CD14-positive monocyte (primary cell): ENCODE measurements at regions not wholly inside any gene's neighbourhood (a gene's known extent, or its start where the extent isn't known, plus 50 kb on each side); places are given as distances from the start of the nearest gene placed in this dataset.

Experiments used
- DNase-seq, 3 donors: peaks; one replicate each; pipeline ENCODE4 v3.0.0-alpha.2; 2011 to 2022
- H2AFZ ChIP-seq: 2 replicates; pipeline ENCODE4 v1.6.0; 2012; ENCODE audit warnings: mild to moderate bottlenecking, low read depth, low read length, inconsistent platforms; ENCODE audit not compliant: insufficient read depth, poor library complexity, severe bottlenecking
- H3K27ac ChIP-seq, 2 donors: 1 replicate in 1 of 2; 2 replicates in 1 of 2; pipeline ENCODE4 v1.5.1; 2012 to 2013; ENCODE audit warnings: low read length in 2 of 2, control low read depth in 1 of 2, inconsistent platforms in 1 of 2, low read depth in 1 of 2, mild to moderate bottlenecking in 1 of 2
- H3K27me3 ChIP-seq, 2 donors: one replicate each; pipeline versions ENCODE4 v1.6.0 to v1.6.1; 2011 to 2013; ENCODE audit warnings: low read length in 2 of 2; ENCODE audit not compliant: control insufficient read depth in 2 of 2, insufficient read depth in 2 of 2
- H3K36me3 ChIP-seq, 2 donors: replicated peaks in 1 of 2; 1 replicate in 1 of 2; 2 replicates in 1 of 2; pipeline versions ENCODE4 v1.5.1 to v1.6.1; 2012 to 2013; ENCODE audit warnings: low read length in 2 of 2, control low read depth in 1 of 2, inconsistent platforms in 1 of 2, mild to moderate bottlenecking in 1 of 2; ENCODE audit not compliant: insufficient read depth in 2 of 2, control insufficient read depth in 1 of 2
- H3K4me1 ChIP-seq, 2 donors: 1 replicate in 1 of 2; 2 replicates in 1 of 2; pipeline versions ENCODE4 v1.5.1 to v1.6.1; 2012 to 2013; ENCODE audit warnings: low read length in 2 of 2, control low read depth in 1 of 2, inconsistent platforms in 1 of 2, mild to moderate bottlenecking in 1 of 2, moderate library complexity in 1 of 2; ENCODE audit not compliant: insufficient read depth in 2 of 2, control insufficient read depth in 1 of 2
- H3K4me2 ChIP-seq: replicated peaks from 2 replicates; pipeline ENCODE3; 2012; ENCODE audit warnings: low read length, moderate library complexity, mild to moderate bottlenecking; ENCODE audit not compliant: poor library complexity, severe bottlenecking; ENCODE audit errors: extremely low read depth
- H3K4me3 ChIP-seq, 3 experiments: fragments of 200-600 bp in 1 of 3; sonication (generic) in 1 of 3; replicated peaks in 1 of 3; 1 replicate in 2 of 3; 2 replicates in 1 of 3; pipeline ENCODE4 v1.5.1; 2011 to 2013; ENCODE audit warnings: low read length in 3 of 3, mild to moderate bottlenecking in 3 of 3, control low read depth in 2 of 3, low read depth in 2 of 3, inconsistent platforms in 1 of 3, moderate library complexity in 1 of 3
- H3K79me2 ChIP-seq: 2 replicates; pipeline ENCODE4 v1.6.0; 2012; ENCODE audit warnings: mild to moderate bottlenecking, control low read depth, inconsistent platforms, low read length, moderate library complexity; ENCODE audit not compliant: insufficient read depth
- H3K9ac ChIP-seq: 2 replicates; pipeline ENCODE4 v1.6.0; 2017; ENCODE audit warnings: low read length, mild to moderate bottlenecking; ENCODE audit not compliant: insufficient read depth, poor library complexity, severe bottlenecking
- H3K9me3 ChIP-seq, 2 donors: replicated peaks in 1 of 2; 1 replicate in 1 of 2; 2 replicates in 1 of 2; pipeline versions ENCODE4 v1.5.1 to v1.6.1; 2012 to 2013; ENCODE audit warnings: low read length in 2 of 2, control low read depth in 1 of 2; ENCODE audit not compliant: control insufficient read depth in 1 of 2, insufficient read depth in 1 of 2
- H4K20me1 ChIP-seq: 2 replicates; pipeline ENCODE4 v1.6.0; 2012; ENCODE audit warnings: mild to moderate bottlenecking, low read length, control low read depth, moderate library complexity; ENCODE audit not compliant: insufficient read depth
- H3K27ac Mint-ChIP-seq, 7 donors: one replicate each; pipeline ENCODE4 v1.8.0; 2020; ENCODE audit warnings: mild to moderate bottlenecking in 7 of 7, mixed read lengths in 7 of 7, moderate library complexity in 6 of 7, inconsistent platforms in 2 of 7
- H3K27me3 Mint-ChIP-seq, 3 donors: one replicate each; pipeline ENCODE4 v1.8.0; 2021 to 2022; ENCODE audit warnings: low read depth in 3 of 3, mild to moderate bottlenecking in 3 of 3, mixed read lengths in 3 of 3, moderate library complexity in 3 of 3, inconsistent platforms in 1 of 3
- H3K36me3 Mint-ChIP-seq, 2 donors: one replicate each; pipeline ENCODE4 v1.8.0; 2020; ENCODE audit warnings: mixed read lengths in 2 of 2, inconsistent platforms in 1 of 2, mild to moderate bottlenecking in 1 of 2
- H3K4me1 Mint-ChIP-seq: one replicate; pipeline ENCODE4 v1.8.0; 2020; ENCODE audit warnings: mild to moderate bottlenecking, mixed read lengths
- H3K4me3 Mint-ChIP-seq, 2 donors: one replicate each; pipeline ENCODE4 v1.8.0; 2020; ENCODE audit warnings: mild to moderate bottlenecking in 2 of 2, mixed read lengths in 2 of 2, moderate library complexity in 1 of 2
- H3K9me3 Mint-ChIP-seq, 7 donors: one replicate each; pipeline ENCODE4 v1.8.0; 2020 to 2022; ENCODE audit warnings: mixed read lengths in 7 of 7, mild to moderate bottlenecking in 6 of 7, moderate library complexity in 6 of 7, inconsistent platforms in 2 of 7
- WGBS: methylation state at CpG from one replicate; pipeline ENCODE4 v1.1.5; 2013; ENCODE audit warnings: missing lambda C conversion rate; ENCODE audit not compliant: insufficient coverage; 5-methylcytosine and 5-hydroxymethylcytosine counted together
- intact Hi-C, 2 donors: fragments of 100-400 bp; cut with micrococcal nuclease; formaldehyde crosslinking; loops; one replicate each; pipeline versions ENCODE4 v1.15.0 to v1.15.1; 2023
- TF ChIP-seq, protein P1 (sequence below): fragments of 200-600 bp; IDR thresholded peaks from one replicate; pipeline ENCODE4 v1.8.0; 2022; ENCODE audit warnings: antibody characterized with exemption, mild to moderate bottlenecking

DNA sequence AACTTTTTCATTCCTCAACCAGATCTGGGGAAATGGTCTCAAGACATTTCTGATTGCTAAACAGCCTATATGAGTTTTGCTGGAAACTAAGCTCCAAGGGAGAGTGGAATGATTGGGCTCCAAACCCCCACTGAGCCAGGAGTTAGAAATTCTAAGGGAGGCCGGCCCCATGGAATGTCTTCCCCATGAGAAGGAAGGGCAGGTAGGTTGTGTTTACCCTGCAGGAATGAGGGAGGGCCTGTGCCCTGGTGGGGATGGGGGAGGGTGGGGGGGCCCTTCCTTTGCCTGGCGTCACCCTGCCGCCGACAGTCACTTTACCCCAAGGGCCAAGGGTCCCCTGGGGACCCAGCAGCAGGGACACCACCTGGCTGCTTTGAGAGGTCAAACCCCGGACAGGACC is 298.9 kb downstream of the TFAP2C start:
- H3K27ac ChIP-seq, result no peak overlapping the region
- Mint-ChIP-seq H3K36me3 (no peaks in the 10 kb centered on the region), H3K4me3 (peak overlapping the region in 1 of 2 donors; percentile 49), H3K27ac (no peak overlapping the region), H3K9me3 (peaks cover 0 to 14% (median 9%) of the 10 kb centered on the region in 7 donors), H3K4me1 (no peaks in the 10 kb centered on the region), H3K27me3 (peaks cover 73 to 80% (median 74%) of the 10 kb centered on the region in 3 donors)
- no peak for DNase-seq
- intact Hi-C loops, result no loop called here
- no peaks in the 10 kb centered on the region for H3K4me1 ChIP-seq
- no peaks in the 10 kb centered on the region for H4K20me1 ChIP-seq
- peaks cover 0 to 19% of the 10 kb centered on the region in 2 donors for H3K9me3 ChIP-seq
- WGBS, result 22% methylated on average over 1 of the region's 5 CpGs
- no peak overlapping the region for H2AFZ ChIP-seq
- no peak overlapping the region for H3K4me3 ChIP-seq
- H3K36me3 ChIP-seq, result no peaks in the 10 kb centered on the region
- H3K9ac ChIP-seq, result no peak overlapping the region
- TF ChIP-seq, protein P1, sequence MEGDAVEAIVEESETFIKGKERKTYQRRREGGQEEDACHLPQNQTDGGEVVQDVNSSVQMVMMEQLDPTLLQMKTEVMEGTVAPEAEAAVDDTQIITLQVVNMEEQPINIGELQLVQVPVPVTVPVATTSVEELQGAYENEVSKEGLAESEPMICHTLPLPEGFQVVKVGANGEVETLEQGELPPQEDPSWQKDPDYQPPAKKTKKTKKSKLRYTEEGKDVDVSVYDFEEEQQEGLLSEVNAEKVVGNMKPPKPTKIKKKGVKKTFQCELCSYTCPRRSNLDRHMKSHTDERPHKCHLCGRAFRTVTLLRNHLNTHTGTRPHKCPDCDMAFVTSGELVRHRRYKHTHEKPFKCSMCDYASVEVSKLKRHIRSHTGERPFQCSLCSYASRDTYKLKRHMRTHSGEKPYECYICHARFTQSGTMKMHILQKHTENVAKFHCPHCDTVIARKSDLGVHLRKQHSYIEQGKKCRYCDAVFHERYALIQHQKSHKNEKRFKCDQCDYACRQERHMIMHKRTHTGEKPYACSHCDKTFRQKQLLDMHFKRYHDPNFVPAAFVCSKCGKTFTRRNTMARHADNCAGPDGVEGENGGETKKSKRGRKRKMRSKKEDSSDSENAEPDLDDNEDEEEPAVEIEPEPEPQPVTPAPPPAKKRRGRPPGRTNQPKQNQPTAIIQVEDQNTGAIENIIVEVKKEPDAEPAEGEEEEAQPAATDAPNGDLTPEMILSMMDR, result no peak
- no peaks in the 10 kb centered on the region for H3K79me2 ChIP-seq
- H3K4me2 ChIP-seq, result no peak overlapping the region
- H3K27me3 ChIP-seq, result peaks cover 60 to 73% of the 10 kb centered on the region in 2 donors

DNA sequence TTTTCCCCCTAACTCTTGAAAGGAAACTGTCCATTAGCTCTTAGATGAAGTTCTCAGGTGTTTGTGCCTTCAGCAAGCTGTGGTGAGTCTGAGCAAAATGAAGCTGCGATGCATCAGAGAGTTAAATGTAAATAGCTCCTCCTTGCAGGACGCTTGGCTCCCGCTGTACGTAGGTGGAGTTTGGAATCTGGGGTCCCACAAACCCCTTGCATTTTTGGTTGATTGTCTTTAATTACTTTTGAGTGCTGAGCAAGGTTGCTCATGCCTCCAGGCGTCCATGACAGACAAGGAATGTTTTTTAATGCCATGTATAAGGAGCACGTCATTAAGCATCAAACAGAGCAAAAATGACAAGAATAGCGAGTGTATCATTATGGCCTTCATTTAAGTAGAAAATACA is 300.5 kb downstream of the TFAP2C start:
- Mint-ChIP-seq H3K36me3 (no peaks in the 10 kb centered on the region), H3K4me3 (peak overlapping the region in 1 of 2 donors; percentile 43), H3K27ac (no peak overlapping the region), H3K4me1 (no peaks in the 10 kb centered on the region), H3K9me3 (peaks cover 0 to 14% (median 5%) of the 10 kb centered on the region in 7 donors), H3K27me3 (peaks cover 57 to 64% (median 58%) of the 10 kb centered on the region in 3 donors)
- H3K27ac ChIP-seq, result no peak overlapping the region
- H2AFZ ChIP-seq, result no peak overlapping the region
- no peaks in the 10 kb centered on the region for H4K20me1 ChIP-seq
- no CpG with 5 or more reads among the region's 7 CpGs for WGBS
- H3K9me3 ChIP-seq, result peaks cover 0 to 19% of the 10 kb centered on the region in 2 donors
- DNase-seq, result no peak
- intact Hi-C loops, result no loop called here
- no peaks in the 10 kb centered on the region for H3K79me2 ChIP-seq
- no peak overlapping the region for H3K4me3 ChIP-seq
- no peak overlapping the region for H3K4me2 ChIP-seq
- H3K27me3 ChIP-seq, result peaks cover 46 to 57% of the 10 kb centered on the region in 2 donors
- H3K9ac ChIP-seq, result no peak overlapping the region
- H3K36me3 ChIP-seq, result no peaks in the 10 kb centered on the region
- TF ChIP-seq, protein P1, result no peak
- no peaks in the 10 kb centered on the region for H3K4me1 ChIP-seq
